Endothelial cell of umbilical vein (primary cell): ENCODE measurements at regions not wholly inside any gene's neighbourhood (a gene's known extent, or its start where the extent isn't known, plus 50 kb on each side); places are given as distances from the start of the nearest gene placed in this dataset.

Experiments used
- BruUV-seq: library from RNA; stranded (reverse); fragments of 400-500 nt; replicated peaks from 2 replicates; lab custom pipeline; 2021; lab: Mats Ljungman, UMichigan
- CTCF ChIA-PET: fragments of 300-600, 350-600 bp; sonication (Branson Sonifier 250); formaldehyde crosslinking; loops from one replicate; lab custom pipeline; 2021; ENCODE audit warnings: antibody characterized with exemption, inconsistent platforms; lab: Charles Lee
- POLR2A ChIA-PET: fragments of 300-600, 350-600 bp; sonication (Branson Sonifier 250); formaldehyde crosslinking; loops from one replicate; lab custom pipeline; 2021; ENCODE audit warnings: antibody characterized with exemption, inconsistent platforms; lab: Charles Lee
- DNase-seq: peaks from one replicate; pipeline ENCODE4 v3.0.0-alpha.2; 2011; ENCODE audit warnings: low read depth, low spot score
- FAIRE-seq: peaks from 2 replicates; lab custom pipeline; 2011; peaks lifted over from hg19 to GRCh38; lab: Jason Lieb, UNC
- H2AFZ ChIP-seq: 2 replicates; pipeline ENCODE4 v1.6.0; 2012; ENCODE audit warnings: low read depth, low read length, control low read depth, inconsistent platforms
- H3K27ac ChIP-seq: 2 replicates; pipeline ENCODE4 v1.5.1; 2011; ENCODE audit warnings: low read depth, mild to moderate bottlenecking, control low read depth, low read length, moderate library complexity; ENCODE audit not compliant: insufficient read depth
- H3K27me3 ChIP-seq, 2 experiments: 2 replicates each; pipeline versions ENCODE4 v1.6.0 to v1.6.1; 2011; ENCODE audit warnings: low read length in 2 of 2, mixed read lengths in 1 of 2; ENCODE audit not compliant: control insufficient read depth in 2 of 2, insufficient read depth in 2 of 2
- H3K36me3 ChIP-seq, 2 experiments: 2 replicates in 1 of 2; 3 replicates in 1 of 2; pipeline ENCODE4 v1.5.1; 2011; ENCODE audit warnings: low read length in 2 of 2, mild to moderate bottlenecking in 1 of 2, moderate library complexity in 1 of 2; ENCODE audit not compliant: control insufficient read depth in 2 of 2, insufficient read depth in 2 of 2; ENCODE audit errors: extremely low read depth in 1 of 2
- H3K4me1 ChIP-seq: 3 replicates; pipeline ENCODE4 v1.5.1; 2011; ENCODE audit warnings: mild to moderate bottlenecking, low read length; ENCODE audit not compliant: control insufficient read depth, insufficient read depth; ENCODE audit errors: extremely low read depth
- H3K4me2 ChIP-seq: 2 replicates; pipeline ENCODE4 v1.6.1; 2011; ENCODE audit warnings: low read length, control low read depth, mixed read lengths; ENCODE audit not compliant: insufficient read depth
- H3K4me3 ChIP-seq, 3 experiments: fragments of 200-600 bp in 1 of 3; sonication (generic), shearing (Covaris generic) in 1 of 3; replicated peaks in 1 of 3; 2 replicates each; pipeline ENCODE4 v1.5.1; 2011 to 2016; ENCODE audit warnings: control low read depth in 3 of 3, low read length in 3 of 3, mild to moderate bottlenecking in 2 of 3, inconsistent platforms in 1 of 3, low read depth in 1 of 3, moderate library complexity in 1 of 3; ENCODE audit not compliant: insufficient read depth in 1 of 3
- H3K79me2 ChIP-seq: 2 replicates; pipeline ENCODE4 v1.6.0; 2012; ENCODE audit warnings: low read length, inconsistent platforms; ENCODE audit not compliant: control insufficient read depth, insufficient read depth
- H3K9ac ChIP-seq: replicated peaks from 2 replicates; pipeline ENCODE3; 2011; ENCODE audit warnings: low read length, control low read depth; ENCODE audit not compliant: insufficient read depth; ENCODE audit errors: extremely low read depth
- H3K9me1 ChIP-seq: replicated peaks from 3 replicates; pipeline ENCODE4 v1.6.0; 2011; ENCODE audit warnings: mild to moderate bottlenecking, low read length; ENCODE audit not compliant: control insufficient read depth, insufficient read depth; ENCODE audit errors: extremely low read depth
- H3K9me3 ChIP-seq: replicated peaks from 2 replicates; pipeline ENCODE4 v1.5.1; 2012; ENCODE audit warnings: low read length, inconsistent platforms; ENCODE audit not compliant: control insufficient read depth, insufficient read depth
- H4K20me1 ChIP-seq: replicated peaks from 2 replicates; pipeline ENCODE3; 2011; ENCODE audit warnings: mild to moderate bottlenecking, low read length; ENCODE audit not compliant: control insufficient read depth, insufficient read depth; ENCODE audit errors: extremely low read depth
- CTCF ChIP-seq, 2 donors: IDR thresholded peaks; 1 replicate in 1 of 2; 2 replicates in 1 of 2; pipeline ENCODE4 v1.5.1; 2011; ENCODE audit warnings: low read length in 2 of 2, mild to moderate bottlenecking in 2 of 2, moderate library complexity in 2 of 2, control low read depth in 1 of 2, inconsistent platforms in 1 of 2, low read depth in 1 of 2; ENCODE audit not compliant: insufficient read depth in 1 of 2; ENCODE audit errors: extremely low read depth in 1 of 2
- EZH2 ChIP-seq: IDR thresholded peaks from 2 replicates; pipeline ENCODE4 v1.6.1; 2012; ENCODE audit warnings: borderline replicate concordance, low read depth, mild to moderate bottlenecking, moderate library complexity, low read length, inconsistent platforms; ENCODE audit not compliant: severe bottlenecking
- FOS ChIP-seq: IDR thresholded peaks from 2 replicates; pipeline ENCODE4 v1.6.1; 2011; ENCODE audit warnings: mild to moderate bottlenecking, low read length, moderate library complexity, borderline replicate concordance; ENCODE audit not compliant: insufficient read depth
- GATA2 ChIP-seq: IDR thresholded peaks from 2 replicates; pipeline ENCODE4 v1.7.0; 2011; ENCODE audit warnings: low read depth, mild to moderate bottlenecking, moderate library complexity, mixed read lengths, low read length; ENCODE audit not compliant: insufficient read length, insufficient read depth
- JUN ChIP-seq: IDR thresholded peaks from 2 replicates; pipeline ENCODE4 v1.6.1; 2011; ENCODE audit warnings: borderline replicate concordance, low read depth; ENCODE audit not compliant: insufficient read length, insufficient read depth
- MAX ChIP-seq: IDR thresholded peaks from 2 replicates; pipeline ENCODE4 v1.6.1; 2011; ENCODE audit not compliant: insufficient read depth, insufficient read length
- MYC ChIP-seq: IDR thresholded peaks from one replicate; pipeline ENCODE4 v1.6.1; 2011; ENCODE audit warnings: mild to moderate bottlenecking, low read depth, low read length
- POLR2A ChIP-seq: IDR thresholded peaks from 2 replicates; pipeline ENCODE4 v1.6.1; 2012; ENCODE audit warnings: low read depth, mild to moderate bottlenecking, control low read depth, low read length
- POLR2AphosphoS5 ChIP-seq: IDR thresholded peaks from 2 replicates; pipeline ENCODE4 v1.6.1; 2012; ENCODE audit warnings: low read depth, mild to moderate bottlenecking, control low read depth, low read length, moderate library complexity; ENCODE audit not compliant: insufficient read depth
- dilution Hi-C: fragments of 300-500 bp; cut with MboI; formaldehyde crosslinking; loops from one replicate; pipeline ENCODE4 v1.15.0; 2019; ENCODE audit warnings: low sequenced_read_pairs; ENCODE audit not compliant: extremely low pct_ligation_motif_present
- intact Hi-C: fragments of 100-400 bp; cut with micrococcal nuclease; formaldehyde crosslinking; loops from one replicate; pipeline ENCODE4 v1.10.0; 2022

- Histone ChIP-seq H3K4me2 (no peak overlapping the region), H4K20me1 (no peaks in the 10 kb centered on the region), H3K27ac (no peak overlapping the region), H3K36me3 (no peaks in the 10 kb centered on the region), H2AFZ (no peak overlapping the region), H3K9me1 (no peaks in the 10 kb centered on the region), H3K9ac (no peak overlapping the region), H3K4me1 (no peaks in the 10 kb centered on the region), H3K79me2 (no peaks in the 10 kb centered on the region), H3K9me3 (no peaks in the 10 kb centered on the region), H3K27me3 (peaks cover 0 to 11% of the 10 kb centered on the region in 2 experiments), H3K4me3 (no peak overlapping the region)
- ChIA-PET POLR2A (no interaction called here), CTCF (no interaction called here)
- no TSS peak for BruUV-seq
- dilution Hi-C loops (no loop called here), intact Hi-C loops (no loop called here)
- TF ChIP-seq POLR2A (no peak), CTCF (IDR thresholded peaks at IDR 0.05; ENCODE audit: extremely low read depth in 1 of 2, insufficient read depth in 1 of 2, low read depth in 1 of 2, low read length in 2 of 2) (no peak), POLR2AphosphoS5 (no peak), MAX (no peak), EZH2 (no peak), JUN (no peak), MYC (no peak), FOS (no peak), GATA2 (no peak)
- FAIRE-seq, result no peak
- no peak for DNase-seq
Observed at GRCh38 chr22:27467711-27468110, 333.8 kb downstream of the MN1 start.
